CD4-positive, alpha-beta T cell (primary cell): ENCODE measurements at regions not wholly inside any gene's neighbourhood (a gene's known extent, or its start where the extent isn't known, plus 50 kb on each side); places are given as distances from the start of the nearest gene placed in this dataset.

Source experiments
- ATAC-seq: fragments of 200-7000 bp; cut with Tn5 transposase; one replicate; pipeline ENCODE4 v1.10.0; 2022; ENCODE audit warnings: mild to moderate bottlenecking; ENCODE audit not compliant: poor library complexity
- CTCF ChIA-PET: fragments of 350-600 bp; sonication (Branson Sonifier 250); formaldehyde crosslinking; loops from one replicate; lab custom pipeline; 2021; ENCODE audit warnings: antibody characterized with exemption, inconsistent platforms; lab: Charles Lee
- POLR2A ChIA-PET: fragments of 350-600 bp; sonication (Branson Sonifier 250); formaldehyde crosslinking; loops from one replicate; lab custom pipeline; 2021; ENCODE audit warnings: antibody characterized with exemption, inconsistent platforms; lab: Charles Lee
- DNase-seq, 14 experiments: peaks; one replicate each; pipeline ENCODE4 v3.0.0-alpha.2; 2013 to 2020; ENCODE audit warnings: mixed read lengths in 2 of 14
- H3K27ac ChIP-seq, 2 donors: one replicate each; pipeline versions ENCODE4 v1.5.1 to v1.7.0; 2013; ENCODE audit warnings: low read length in 2 of 2, low read depth in 1 of 2, mild to moderate bottlenecking in 1 of 2
- H3K27me3 ChIP-seq, 2 experiments: 1 replicate in 1 of 2; 2 replicates in 1 of 2; pipeline versions ENCODE4 v1.6.1 to v1.7.0; 2013; ENCODE audit warnings: low read length in 2 of 2, control low read depth in 1 of 2, mild to moderate bottlenecking in 1 of 2, moderate library complexity in 1 of 2; ENCODE audit not compliant: insufficient read depth in 2 of 2, control insufficient read depth in 1 of 2
- H3K36me3 ChIP-seq: one replicate; pipeline ENCODE4 v1.6.1; 2013; ENCODE audit warnings: low read length, control low read depth; ENCODE audit not compliant: insufficient read depth
- H3K4me1 ChIP-seq: one replicate; pipeline ENCODE4 v1.6.1; 2013; ENCODE audit warnings: low read length, control low read depth; ENCODE audit not compliant: insufficient read depth
- H3K4me3 ChIP-seq: one replicate; pipeline ENCODE4 v1.5.1; 2013; ENCODE audit warnings: mild to moderate bottlenecking, low read length, moderate library complexity
- H3K9me3 ChIP-seq, 2 experiments: 1 replicate in 1 of 2; 2 replicates in 1 of 2; pipeline versions ENCODE4 v1.6.1 to v1.7.0; 2013; ENCODE audit warnings: low read length in 2 of 2, mild to moderate bottlenecking in 2 of 2, control low read depth in 1 of 2, moderate library complexity in 1 of 2; ENCODE audit not compliant: control insufficient read depth in 1 of 2, insufficient read depth in 1 of 2
- H3K27ac Mint-ChIP-seq: one replicate; pipeline ENCODE4 v1.8.0; 2020; ENCODE audit warnings: mixed read lengths
- H3K27me3 Mint-ChIP-seq: one replicate; pipeline ENCODE4 v1.8.0; 2021; ENCODE audit warnings: mixed read lengths
- H3K36me3 Mint-ChIP-seq: one replicate; pipeline ENCODE4 v1.8.0; 2021; ENCODE audit warnings: low read depth, mixed read lengths
- H3K4me1 Mint-ChIP-seq: one replicate; pipeline ENCODE4 v1.8.0; 2021; ENCODE audit warnings: low read depth, mixed read lengths
- H3K4me3 Mint-ChIP-seq: one replicate; pipeline ENCODE4 v1.8.0; 2020; ENCODE audit warnings: mild to moderate bottlenecking, mixed read lengths
- H3K9me3 Mint-ChIP-seq: one replicate; pipeline ENCODE4 v1.8.0; 2020; ENCODE audit warnings: mixed read lengths
- intact Hi-C, 2 experiments: fragments of 100-400 bp; cut with DNase I in 1 of 2; cut with micrococcal nuclease in 1 of 2; formaldehyde crosslinking; loops; one replicate each; pipeline versions ENCODE4 v1.15.1 to v1.9.0; 2023 to 2025; cut with DNase I, micrococcal nuclease
- TF ChIP-seq, protein P1 (sequence below): fragments of 200-600 bp; IDR thresholded peaks from one replicate; pipeline ENCODE4 v1.8.0; 2022; ENCODE audit warnings: antibody characterized with exemption, mild to moderate bottlenecking

DNA sequence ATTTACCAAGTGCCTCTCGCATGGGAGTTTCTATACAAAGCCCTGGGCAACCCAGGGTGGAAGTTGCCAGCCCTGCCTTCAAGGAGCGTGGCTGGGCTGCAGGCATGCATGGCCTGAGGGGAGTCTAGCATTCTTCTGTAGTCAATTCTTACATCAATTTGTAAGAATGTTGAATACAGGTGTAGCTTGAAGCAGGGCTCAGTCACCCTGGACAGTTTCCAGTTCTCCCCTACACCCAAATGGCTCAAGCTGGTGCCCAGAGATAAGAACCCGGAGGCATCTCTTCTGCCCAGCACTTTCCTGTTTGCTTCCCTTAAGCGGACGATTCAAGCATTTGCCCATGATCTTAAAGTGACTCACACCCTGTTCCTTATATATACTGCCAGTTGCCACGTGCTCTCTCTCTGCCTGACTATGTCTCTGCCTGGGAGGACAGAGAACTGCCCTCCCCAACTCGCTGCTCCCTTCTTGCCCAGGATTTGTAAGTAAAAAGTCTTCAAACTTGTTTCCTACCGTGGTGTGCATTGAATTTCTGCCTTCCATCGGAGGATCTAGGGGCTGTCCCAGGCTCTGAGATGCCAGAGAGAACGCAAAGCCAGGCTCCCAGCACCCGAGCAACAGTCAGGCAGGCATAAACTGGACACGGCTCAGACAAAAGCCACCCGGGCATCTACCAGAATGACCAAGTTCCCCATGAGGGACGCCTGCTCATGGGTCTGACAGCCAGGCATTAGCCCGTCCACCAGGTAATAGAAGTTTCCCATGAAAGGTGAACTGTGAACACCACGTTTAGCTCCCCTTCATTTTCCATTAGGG, 50.9 kb upstream of the AJAP1 start:
- H3K27me3 Mint-ChIP-seq, result peaks cover 58% of the 10 kb centered on the region
- H3K36me3 ChIP-seq, result no peaks in the 10 kb centered on the region
- POLR2A ChIA-PET, result no interaction called here
- H3K9me3 ChIP-seq, result peaks cover 0 to 13% of the 10 kb centered on the region in 2 experiments
- TF ChIP-seq, protein P1, sequence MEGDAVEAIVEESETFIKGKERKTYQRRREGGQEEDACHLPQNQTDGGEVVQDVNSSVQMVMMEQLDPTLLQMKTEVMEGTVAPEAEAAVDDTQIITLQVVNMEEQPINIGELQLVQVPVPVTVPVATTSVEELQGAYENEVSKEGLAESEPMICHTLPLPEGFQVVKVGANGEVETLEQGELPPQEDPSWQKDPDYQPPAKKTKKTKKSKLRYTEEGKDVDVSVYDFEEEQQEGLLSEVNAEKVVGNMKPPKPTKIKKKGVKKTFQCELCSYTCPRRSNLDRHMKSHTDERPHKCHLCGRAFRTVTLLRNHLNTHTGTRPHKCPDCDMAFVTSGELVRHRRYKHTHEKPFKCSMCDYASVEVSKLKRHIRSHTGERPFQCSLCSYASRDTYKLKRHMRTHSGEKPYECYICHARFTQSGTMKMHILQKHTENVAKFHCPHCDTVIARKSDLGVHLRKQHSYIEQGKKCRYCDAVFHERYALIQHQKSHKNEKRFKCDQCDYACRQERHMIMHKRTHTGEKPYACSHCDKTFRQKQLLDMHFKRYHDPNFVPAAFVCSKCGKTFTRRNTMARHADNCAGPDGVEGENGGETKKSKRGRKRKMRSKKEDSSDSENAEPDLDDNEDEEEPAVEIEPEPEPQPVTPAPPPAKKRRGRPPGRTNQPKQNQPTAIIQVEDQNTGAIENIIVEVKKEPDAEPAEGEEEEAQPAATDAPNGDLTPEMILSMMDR, result no peak
- no peak overlapping the region for H3K27ac Mint-ChIP-seq
- no peaks in the 10 kb centered on the region for H3K4me1 Mint-ChIP-seq
- no peak for ATAC-seq
- CTCF ChIA-PET, result no interaction called here
- H3K4me1 ChIP-seq, result no peaks in the 10 kb centered on the region
- H3K4me3 ChIP-seq, result no peak overlapping the region
- H3K27me3 ChIP-seq, result peaks cover 8 to 9% of the 10 kb centered on the region in 2 experiments
- H3K36me3 Mint-ChIP-seq, result no peaks in the 10 kb centered on the region
- H3K9me3 Mint-ChIP-seq, result peaks cover 1% of the 10 kb centered on the region
- no peak overlapping the region for H3K4me3 Mint-ChIP-seq
- DNase-seq, result no peak
- intact Hi-C loops, result no loop called here
- H3K27ac ChIP-seq, result no peak overlapping the region
